HL-60/S4 treated with phorbol 12-myristate 13-acetate at 8.2 ng/mL for 4 days and 3 days (cell line): ENCODE measurements at regions not wholly inside any gene's neighbourhood (a gene's known extent, or its start where the extent isn't known, plus 50 kb on each side); places are given as distances from the start of the nearest gene placed in this dataset.
"Not testable (repeated sequence)": the region's sequence is repeated elsewhere in the genome, so short reads cannot be mapped to it uniquely, and the experiment has no call there.

Experiments used
- in situ Hi-C: fragments of 300-500 bp; cut with MboI; formaldehyde crosslinking; loops from 2 replicates; pipeline ENCODE4 v1.15.0; 2022; ENCODE audit warnings: low sequenced_read_pairs

- in situ Hi-C loops, result no loop called here
Measured at GRCh38 chr7:81201188-81201587, 282.3 kb upstream of the SEMA3C start.

GRCh38 chr7:81198766-81199165, 279.9 kb upstream of the SEMA3C start:
- in situ Hi-C loops, result no loop called here

DNA sequence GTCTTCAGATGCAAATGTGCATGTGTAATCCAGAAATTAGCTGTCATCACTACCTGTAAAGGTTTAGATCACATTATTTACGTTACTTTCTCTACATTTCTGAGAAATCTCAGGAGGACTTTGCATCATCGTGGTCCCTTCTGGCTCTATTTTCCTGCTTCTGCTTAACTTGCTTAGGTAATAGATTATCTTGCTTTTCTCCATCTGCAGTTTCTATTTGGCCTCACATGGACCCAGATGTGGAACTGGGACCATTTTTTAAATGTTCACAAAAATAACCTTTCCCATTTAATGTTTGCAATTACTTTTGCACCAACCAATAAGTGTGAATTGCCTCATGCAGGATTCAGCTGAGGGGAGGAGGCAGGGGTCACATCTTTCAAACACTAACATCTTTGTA, 278.4 kb upstream of the SEMA3C start:
- in situ Hi-C loops, result no loop called here

GRCh38 chr7:81195033-81195432, 276.2 kb upstream of the SEMA3C start:
- in situ Hi-C loops, result no loop called here

DNA sequence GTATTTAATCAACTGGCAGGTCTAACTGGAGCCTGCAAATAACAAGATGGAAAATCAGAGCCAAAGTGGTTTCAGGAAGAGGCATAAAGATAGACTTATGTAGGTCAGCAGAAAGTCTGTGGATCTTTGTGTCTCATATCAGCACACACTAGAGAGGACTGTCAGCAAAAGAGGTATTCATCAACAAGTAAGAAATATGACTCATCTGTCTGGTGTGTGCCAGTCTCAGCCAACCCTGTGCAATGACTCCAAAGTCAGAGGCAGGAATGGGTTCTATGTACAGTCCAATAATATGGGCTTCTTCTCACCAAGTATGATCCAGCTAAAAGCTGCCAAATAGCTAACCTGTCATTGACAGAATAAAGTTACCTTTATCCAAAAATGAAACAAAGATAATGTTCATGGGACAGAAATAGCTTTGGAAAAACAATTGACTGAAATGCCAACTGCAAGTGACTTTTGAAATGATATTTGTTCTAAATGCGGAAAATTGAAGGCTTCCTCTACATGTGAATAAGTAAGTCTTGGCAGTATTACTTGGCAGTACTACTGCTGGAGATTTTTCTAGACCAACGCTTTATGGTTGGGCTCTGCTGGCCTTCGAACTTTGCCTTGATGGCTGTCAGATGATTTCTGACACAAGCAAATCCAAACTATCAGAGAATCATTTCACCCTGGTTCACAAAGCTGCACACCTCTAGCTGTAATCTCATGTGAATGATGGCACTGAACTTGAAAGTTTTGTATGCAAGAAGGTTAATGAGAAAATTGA, 272.3 kb upstream of the SEMA3C start:
- in situ Hi-C loops, result no loop called here

GRCh38 chr7:81187753-81188152, 268.9 kb upstream of the SEMA3C start:
- in situ Hi-C loops, result no loop called here

- in situ Hi-C loops, result no loop called here
Measured at GRCh38 chr7:81186691-81187090, 267.8 kb upstream of the SEMA3C start.

- in situ Hi-C loops, result no loop called here
Measured at GRCh38 chr7:81185072-81185471, 266.2 kb upstream of the SEMA3C start.

DNA sequence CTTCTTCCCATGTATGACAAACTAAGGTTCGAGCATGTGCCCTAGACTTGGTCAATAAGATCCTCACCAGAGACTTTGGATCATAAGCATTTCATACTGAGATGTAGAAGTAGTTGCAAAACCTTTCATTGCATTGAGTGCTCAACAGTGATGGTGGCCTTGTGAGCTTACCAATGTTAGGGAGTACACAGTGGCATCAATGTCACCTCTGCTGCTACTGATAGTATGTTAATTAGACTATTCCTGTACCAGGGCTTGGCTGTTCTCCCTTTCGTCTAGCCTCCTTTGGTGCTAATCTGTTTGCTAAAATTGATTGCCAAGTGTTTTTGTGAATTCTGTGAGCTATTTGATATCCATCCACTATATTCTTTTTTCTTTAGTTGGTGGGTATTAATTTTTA, 264.5 kb upstream of the SEMA3C start:
- in situ Hi-C loops, result no loop called here

- in situ Hi-C loops, result not testable (repeated sequence)
Measured at GRCh38 chr7:81182056-81182455, 263.2 kb upstream of the SEMA3C start.

DNA sequence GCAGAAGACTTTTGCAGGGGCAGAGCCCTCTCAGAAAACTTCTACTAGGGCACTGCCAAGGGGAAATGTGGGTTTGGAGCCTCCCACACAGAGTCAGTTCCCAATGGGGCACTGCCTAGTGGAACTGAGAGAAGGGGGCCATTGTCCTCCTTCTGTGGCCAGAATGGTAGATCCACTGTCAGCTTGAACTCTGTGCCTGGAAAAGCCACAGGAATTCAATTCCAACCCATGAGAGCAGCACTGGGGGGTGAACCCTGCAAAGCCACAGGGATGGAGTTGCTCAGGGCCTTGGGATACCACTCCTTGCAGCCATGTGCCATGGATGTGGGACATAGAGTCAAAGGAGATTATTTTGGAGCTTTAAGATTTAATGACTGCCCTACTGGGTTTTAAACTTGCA, 262.2 kb upstream of the SEMA3C start:
- in situ Hi-C loops, result no loop called here

DNA sequence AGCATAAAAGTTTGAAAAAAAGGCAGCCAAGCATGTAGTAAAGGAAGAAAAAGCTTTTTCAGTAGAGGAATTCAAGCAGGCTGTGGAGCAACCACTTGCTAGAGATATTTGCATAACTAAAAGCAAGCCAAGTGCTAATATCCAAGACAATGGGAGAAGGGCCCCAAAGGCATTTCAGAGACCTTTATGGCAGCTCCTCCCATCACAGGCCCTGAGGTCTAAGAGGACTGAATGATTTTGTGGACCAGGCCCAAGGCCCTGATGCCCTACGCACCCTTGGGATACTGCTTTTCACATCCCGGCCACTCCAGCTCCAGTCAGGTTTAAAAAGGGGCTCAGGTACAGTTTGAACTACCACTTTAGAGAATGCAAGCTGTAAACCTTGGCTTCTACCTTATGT, 261.7 kb upstream of the SEMA3C start:
- in situ Hi-C loops, result no loop called here

DNA sequence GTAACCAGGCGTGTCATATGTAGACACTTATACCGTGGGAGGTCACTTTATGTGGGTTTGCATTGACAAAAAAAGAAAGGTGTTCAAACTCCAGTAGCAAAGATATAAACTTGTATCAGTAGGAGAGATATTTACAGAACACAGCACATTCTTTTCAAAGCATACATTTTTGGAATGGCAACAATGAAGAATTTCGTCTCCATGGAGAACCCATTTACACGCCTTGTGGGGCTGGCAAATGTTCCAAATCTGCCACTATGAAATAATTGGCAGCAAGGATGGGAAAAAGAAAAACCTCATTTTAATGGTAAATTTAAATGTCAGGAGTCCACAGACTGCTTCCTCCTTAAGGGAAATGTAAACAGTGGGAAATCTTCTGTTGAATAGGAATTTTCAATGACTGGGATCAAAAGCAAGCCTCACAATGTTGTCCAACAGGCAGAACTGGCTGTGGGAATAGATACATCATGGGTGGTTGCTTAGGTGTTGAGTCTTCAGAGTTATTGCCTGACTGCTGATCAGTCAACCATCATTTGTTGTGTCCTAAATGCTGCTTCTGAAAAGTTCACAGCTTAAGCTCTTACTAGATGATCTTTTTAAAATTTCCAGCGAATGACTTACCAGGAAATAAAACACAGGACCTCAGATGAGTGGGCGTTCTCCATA, 256.6 kb upstream of the SEMA3C start:
- in situ Hi-C loops, result no loop called here

DNA sequence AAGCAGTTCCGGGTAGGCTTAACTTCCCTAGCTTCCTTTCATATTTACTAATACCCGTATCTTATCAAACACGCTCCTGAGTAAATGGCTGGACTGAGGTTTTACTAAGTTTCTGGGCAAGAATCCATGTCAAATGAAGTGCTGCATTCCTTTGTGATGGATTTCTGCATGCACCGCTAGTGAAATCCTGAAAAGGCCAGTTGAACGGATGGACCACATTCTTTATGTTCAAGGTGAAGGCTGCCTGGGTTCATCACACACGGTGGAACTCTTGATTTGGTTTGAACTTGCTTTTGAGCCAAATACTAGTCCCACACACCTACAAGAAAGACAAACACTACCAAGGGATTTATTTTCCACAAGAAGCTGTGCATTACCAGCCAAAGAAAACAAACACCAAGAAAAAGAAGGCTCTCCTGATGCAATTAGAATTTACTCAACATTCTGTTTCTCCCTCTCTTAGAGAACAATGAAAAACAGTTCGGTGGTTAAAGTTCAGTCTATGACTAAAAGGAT, 255.0 kb upstream of the SEMA3C start:
- in situ Hi-C loops, result no loop called here

DNA sequence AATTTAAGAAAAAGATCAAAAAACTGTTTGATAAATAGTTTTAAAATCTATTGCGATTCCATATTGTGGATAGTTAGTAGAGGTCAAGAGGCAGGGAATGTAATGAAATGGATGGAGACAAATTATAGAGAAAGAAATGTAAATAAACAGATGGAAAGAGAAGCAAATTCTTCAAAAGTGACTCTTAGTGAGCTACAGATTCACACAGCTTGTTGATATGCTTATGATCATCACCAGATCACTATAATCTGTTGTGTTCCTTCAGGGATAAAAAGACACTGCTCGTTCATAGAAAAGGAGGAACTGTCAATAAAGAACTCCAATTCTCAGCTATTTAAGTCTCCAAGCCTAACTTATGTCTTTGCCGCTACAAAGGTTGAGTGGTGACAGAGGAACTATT, 251.4 kb upstream of the SEMA3C start:
- in situ Hi-C loops, result no loop called here

- in situ Hi-C loops, result no loop called here
Measured at GRCh38 chr7:81167934-81168333, 249.1 kb upstream of the SEMA3C start.

DNA sequence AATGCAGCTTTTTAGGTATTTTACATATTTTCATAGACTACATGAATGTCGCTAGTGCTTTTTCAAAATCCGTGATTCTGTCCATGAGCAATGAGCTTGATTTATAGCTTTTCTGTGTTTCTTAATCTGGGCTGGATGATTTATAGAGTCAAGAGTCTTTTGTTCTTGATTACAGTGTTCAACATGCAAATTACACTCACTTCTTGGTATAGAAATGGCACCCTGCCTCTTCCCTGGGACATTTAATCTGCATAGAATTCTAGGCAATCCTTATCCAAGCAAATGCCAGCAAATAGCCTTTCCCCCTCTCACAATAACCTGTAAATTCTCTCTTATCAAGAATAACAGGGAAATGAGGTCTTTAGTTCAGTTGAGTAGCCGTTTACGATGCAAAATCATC, 246.2 kb upstream of the SEMA3C start:
- in situ Hi-C loops, result no loop called here

DNA sequence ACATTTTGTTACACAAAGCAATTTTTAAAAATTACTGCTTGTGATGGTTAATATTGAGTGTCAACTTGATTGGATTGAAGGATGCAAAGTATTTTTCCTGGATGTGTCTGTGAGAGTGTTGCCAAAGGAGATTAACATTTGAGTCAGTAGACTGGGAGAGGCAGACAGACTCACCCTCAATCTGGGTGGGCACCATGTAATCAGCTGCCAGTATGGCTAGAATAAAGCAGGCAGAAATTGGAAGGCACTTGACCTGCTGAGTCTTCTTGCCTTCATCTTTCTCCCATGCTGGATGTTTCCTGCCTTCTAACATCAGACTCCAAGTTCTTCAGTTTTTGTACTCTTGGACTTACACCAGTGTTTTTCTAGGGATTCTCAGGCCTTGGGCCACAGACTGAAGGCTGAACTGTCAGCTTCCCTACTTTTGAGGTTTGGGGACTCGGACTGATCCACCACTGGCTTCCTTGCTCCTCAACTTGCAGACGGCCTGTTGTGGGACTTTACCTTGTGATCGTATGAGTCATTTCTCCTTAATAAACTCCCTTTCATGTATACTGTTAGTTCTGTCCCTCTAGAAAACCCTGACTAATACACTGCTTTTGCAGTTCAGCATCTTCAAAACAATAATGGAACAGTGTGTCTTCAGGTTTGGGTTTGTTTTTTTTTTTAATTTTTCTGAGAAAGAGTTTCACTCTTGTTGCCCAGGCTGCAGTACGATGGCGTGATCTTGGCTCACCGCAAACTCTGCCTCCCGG, 244.1 kb upstream of the SEMA3C start:
- in situ Hi-C loops, result no loop called here

- in situ Hi-C loops, result no loop called here
Measured at GRCh38 chr7:81162234-81162633, 243.4 kb upstream of the SEMA3C start.

GRCh38 chr7:81161451-81162075, 242.7 kb upstream of the SEMA3C start:
- in situ Hi-C loops, result no loop called here

- in situ Hi-C loops, result no loop called here
Measured at GRCh38 chr7:81159402-81159801, 240.6 kb upstream of the SEMA3C start.
